Stomach (tissue), 4 donors: ENCODE measurements at regions not wholly inside any gene's neighbourhood (a gene's known extent, or its start where the extent isn't known, plus 50 kb on each side); places are given as distances from the start of the nearest gene placed in this dataset.

Experiments
- CTCF ChIP-seq, 7 experiments: fragments of 450-650 bp in 4 of 7; fragments of 200-600 bp in 3 of 7; sonication (generic) in 3 of 7; IDR thresholded peaks; one replicate each; pipeline ENCODE4 v1.5.1; 2016 to 2019; ENCODE audit warnings: antibody characterized with exemption in 7 of 7, control low read depth in 2 of 7, mild to moderate bottlenecking in 1 of 7
- EP300 ChIP-seq: sonication (generic); formaldehyde crosslinking; IDR thresholded peaks from one replicate; pipeline ENCODE4 v1.6.1; 2017; ENCODE audit warnings: antibody characterized with exemption
- POLR2A ChIP-seq, 4 donors: fragments of 450-650 bp; IDR thresholded peaks; one replicate each; pipeline ENCODE4 v1.6.1; 2016; ENCODE audit warnings: antibody characterized with exemption in 4 of 4, control low read depth in 2 of 4, mild to moderate bottlenecking in 1 of 4, moderate library complexity in 1 of 4
- POLR2AphosphoS5 ChIP-seq, 3 donors: sonication (generic); formaldehyde crosslinking; IDR thresholded peaks; one replicate each; pipeline ENCODE4 v1.6.1; 2016; ENCODE audit warnings: antibody characterized with exemption in 3 of 3

- TF ChIP-seq CTCF (IDR thresholded peaks at IDR 0.05) (no peak), EP300 (no peak), POLR2AphosphoS5 (IDR thresholded peaks at IDR 0.05) (no peak), POLR2A (IDR thresholded peaks at IDR 0.05) (no peak)
These were observed 144.2 kb downstream of the RELL1 start for GRCh38 chr4:37541956-37542355.
